ENCODE measurements at regions not wholly inside any gene's neighbourhood (a gene's known extent, or its start where the extent isn't known, plus 50 kb on each side); places are given as distances from the start of the nearest gene placed in this dataset.

DNA sequence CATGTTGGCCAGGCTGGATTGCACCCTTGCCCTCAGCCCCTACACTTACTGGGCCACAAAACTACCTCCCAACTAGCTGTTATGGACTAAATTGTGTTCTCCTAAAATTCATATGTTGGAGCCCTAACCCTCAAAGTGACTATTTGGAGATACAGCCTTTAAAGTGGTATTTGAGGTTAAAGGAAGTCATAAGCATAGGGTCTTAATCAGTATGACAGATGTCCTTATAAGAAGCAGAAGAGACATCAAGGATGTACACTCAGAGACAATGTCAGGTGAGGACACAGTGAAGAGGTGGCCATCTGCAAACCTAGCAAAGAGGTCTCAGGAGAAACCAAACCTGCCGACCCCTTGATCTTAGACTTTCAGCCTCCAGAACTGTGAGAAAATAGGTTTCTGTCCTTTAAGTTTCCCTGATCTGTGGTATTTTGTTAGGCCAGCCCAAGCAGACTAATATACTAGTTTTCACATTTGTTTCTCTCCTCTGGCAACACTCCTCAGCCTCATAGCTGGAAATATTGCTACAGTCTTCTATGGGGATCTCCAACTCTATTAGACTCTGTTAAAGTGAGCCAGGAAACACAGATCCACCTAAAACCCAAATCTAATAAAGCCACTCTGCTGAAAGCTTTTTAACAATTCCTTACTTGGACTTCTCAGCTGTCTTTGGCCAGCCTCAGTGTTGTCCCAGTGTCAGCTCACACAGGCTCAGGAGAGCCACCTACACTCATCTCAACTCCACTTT lies 256.5 kb downstream of the TBC1D4 start:
- no peaks in the 10 kb centered on the region for H3K36me3 Mint-ChIP-seq (ENCODE audit: low read depth)
- no peaks in the 10 kb centered on the region for H3K9me3 ChIP-seq (ENCODE audit: control insufficient read depth in 1 of 2, insufficient read depth in 1 of 2, low read length in 2 of 2)
- TF ChIP-seq, protein P1, sequence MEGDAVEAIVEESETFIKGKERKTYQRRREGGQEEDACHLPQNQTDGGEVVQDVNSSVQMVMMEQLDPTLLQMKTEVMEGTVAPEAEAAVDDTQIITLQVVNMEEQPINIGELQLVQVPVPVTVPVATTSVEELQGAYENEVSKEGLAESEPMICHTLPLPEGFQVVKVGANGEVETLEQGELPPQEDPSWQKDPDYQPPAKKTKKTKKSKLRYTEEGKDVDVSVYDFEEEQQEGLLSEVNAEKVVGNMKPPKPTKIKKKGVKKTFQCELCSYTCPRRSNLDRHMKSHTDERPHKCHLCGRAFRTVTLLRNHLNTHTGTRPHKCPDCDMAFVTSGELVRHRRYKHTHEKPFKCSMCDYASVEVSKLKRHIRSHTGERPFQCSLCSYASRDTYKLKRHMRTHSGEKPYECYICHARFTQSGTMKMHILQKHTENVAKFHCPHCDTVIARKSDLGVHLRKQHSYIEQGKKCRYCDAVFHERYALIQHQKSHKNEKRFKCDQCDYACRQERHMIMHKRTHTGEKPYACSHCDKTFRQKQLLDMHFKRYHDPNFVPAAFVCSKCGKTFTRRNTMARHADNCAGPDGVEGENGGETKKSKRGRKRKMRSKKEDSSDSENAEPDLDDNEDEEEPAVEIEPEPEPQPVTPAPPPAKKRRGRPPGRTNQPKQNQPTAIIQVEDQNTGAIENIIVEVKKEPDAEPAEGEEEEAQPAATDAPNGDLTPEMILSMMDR (IDR thresholded peaks at IDR 0.05) = no peak
- no peaks in the 10 kb centered on the region for H3K4me1 ChIP-seq (ENCODE audit: insufficient read depth, low read length)
- intact Hi-C loops (cut with DNase I, micrococcal nuclease) = no loop called here
- no peak overlapping the region for H3K4me3 Mint-ChIP-seq
- ChIA-PET CTCF (no interaction called here), POLR2A (no interaction called here)
- peaks cover 6% of the 10 kb centered on the region for H3K27me3 Mint-ChIP-seq
- H3K4me1 Mint-ChIP-seq (ENCODE audit: low read depth) = no peaks in the 10 kb centered on the region
- H3K36me3 ChIP-seq (ENCODE audit: insufficient read depth, low read length) = no peaks in the 10 kb centered on the region
- H3K9me3 Mint-ChIP-seq = no peaks in the 10 kb centered on the region
- DNase-seq (no peak), ATAC-seq (ENCODE audit: poor library complexity) (no peak)
- no peaks in the 10 kb centered on the region for H3K27me3 ChIP-seq (ENCODE audit: control insufficient read depth in 1 of 2, insufficient read depth in 2 of 2, low read length in 2 of 2)
- H3K27ac ChIP-seq (ENCODE audit: low read depth in 1 of 2, low read length in 2 of 2) = no peak overlapping the region
- H3K27ac Mint-ChIP-seq = no peak overlapping the region
- H3K4me3 ChIP-seq (ENCODE audit: low read length) = no peak overlapping the region

DNA sequence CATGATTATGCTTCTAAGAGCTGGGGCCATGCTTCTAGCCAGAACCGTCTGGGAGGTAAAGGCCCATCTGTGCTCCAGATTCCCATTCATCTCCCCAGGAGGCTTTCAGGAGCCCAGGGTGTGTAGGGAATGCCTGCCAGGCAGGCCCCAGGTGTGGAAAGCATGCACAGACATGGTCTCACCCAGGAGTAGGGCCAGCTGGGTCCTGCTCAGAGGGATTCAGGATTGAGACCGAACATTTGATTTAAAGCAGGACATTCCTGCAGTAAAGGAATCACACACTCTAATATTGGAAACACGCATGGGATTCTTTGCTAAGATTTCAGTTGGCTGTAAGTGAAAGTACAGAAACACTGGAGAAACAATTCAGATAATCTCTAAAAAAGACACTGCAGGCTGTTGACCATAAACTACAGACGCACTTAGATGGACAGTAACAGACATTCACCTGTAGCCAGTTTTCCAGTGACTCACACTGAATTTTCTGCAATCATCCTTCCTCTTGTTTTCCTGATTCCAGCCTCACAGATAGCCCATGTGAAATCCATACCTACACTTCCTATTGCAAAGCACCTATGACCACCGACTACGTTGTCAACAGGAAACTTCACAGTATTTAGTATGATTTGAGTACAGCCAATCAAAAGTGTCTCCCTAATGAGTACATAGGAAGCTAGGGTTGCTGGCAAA lies 257.8 kb downstream of the TBC1D4 start:
- H3K27me3 ChIP-seq (ENCODE audit: control insufficient read depth in 1 of 2, insufficient read depth in 2 of 2, low read length in 2 of 2) = no peaks in the 10 kb centered on the region
- H3K27me3 Mint-ChIP-seq = peaks cover 18% of the 10 kb centered on the region
- intact Hi-C loops (cut with DNase I, micrococcal nuclease) = loop anchor here in 1 of 2 experiments (5.0 kb wide), 1 partner anchor 1472 kb away; no protein-coding TSS in a partner anchor
- ATAC-seq (ENCODE audit: poor library complexity) = no peak
- ChIA-PET POLR2A (no interaction called here), CTCF (no interaction called here)
- no peaks in the 10 kb centered on the region for H3K36me3 ChIP-seq (ENCODE audit: insufficient read depth, low read length)
- H3K4me1 Mint-ChIP-seq (ENCODE audit: low read depth) = peaks cover 8% of the 10 kb centered on the region
- TF ChIP-seq, protein P1 (IDR thresholded peaks at IDR 0.05) = no peak
- H3K27ac Mint-ChIP-seq = no peak overlapping the region
- no peak for DNase-seq
- H3K9me3 ChIP-seq (ENCODE audit: control insufficient read depth in 1 of 2, insufficient read depth in 1 of 2, low read length in 2 of 2) = no peaks in the 10 kb centered on the region
- H3K36me3 Mint-ChIP-seq (ENCODE audit: low read depth) = no peaks in the 10 kb centered on the region
- H3K9me3 Mint-ChIP-seq = no peaks in the 10 kb centered on the region
- H3K4me1 ChIP-seq (ENCODE audit: insufficient read depth, low read length) = peaks cover 7% of the 10 kb centered on the region
- H3K4me3 Mint-ChIP-seq = no peak overlapping the region
- no peak overlapping the region for H3K4me3 ChIP-seq (ENCODE audit: low read length)
- H3K27ac ChIP-seq (ENCODE audit: low read depth in 1 of 2, low read length in 2 of 2) = no peak overlapping the region

DNA sequence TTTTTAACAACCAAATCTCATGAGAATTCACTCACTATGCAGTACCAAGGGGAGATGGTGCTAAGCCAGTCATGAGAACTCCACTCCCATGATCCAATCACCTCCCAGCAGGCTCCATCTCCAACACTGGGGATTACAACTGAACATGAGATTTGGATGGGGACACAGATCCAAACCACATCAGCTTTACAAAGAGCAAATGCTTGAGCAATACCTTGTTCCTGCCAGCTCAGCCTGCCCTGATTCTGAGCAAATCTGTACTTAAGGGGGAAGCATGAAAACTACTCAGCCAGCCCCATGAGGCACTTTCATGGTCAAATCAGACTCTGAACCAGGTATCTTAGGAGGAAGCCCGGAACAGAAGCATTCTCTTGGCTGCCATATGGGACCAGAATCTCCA lies 259.9 kb downstream of the TBC1D4 start:
- no peak for DNase-seq
- no peaks in the 10 kb centered on the region for H3K9me3 ChIP-seq (ENCODE audit: control insufficient read depth in 1 of 2, insufficient read depth in 1 of 2, low read length in 2 of 2)
- no peak for ATAC-seq (ENCODE audit: poor library complexity)
- H3K36me3 ChIP-seq (ENCODE audit: insufficient read depth, low read length) = no peaks in the 10 kb centered on the region
- Mint-ChIP-seq H3K27ac (no peak overlapping the region), H3K4me3 (no peak overlapping the region), H3K9me3 (no peaks in the 10 kb centered on the region), H3K27me3 (peaks cover 40% of the 10 kb centered on the region), H3K36me3 (ENCODE audit: low read depth) (no peaks in the 10 kb centered on the region), H3K4me1 (ENCODE audit: low read depth) (peaks cover 8% of the 10 kb centered on the region)
- intact Hi-C loops (cut with DNase I, micrococcal nuclease) = loop anchor here in 1 of 2 experiments (5.0 kb wide), 1 partner anchor 1470 kb away; no protein-coding TSS in a partner anchor
- TF ChIP-seq, protein P1 (IDR thresholded peaks at IDR 0.05) = no peak
- H3K27ac ChIP-seq (ENCODE audit: low read depth in 1 of 2, low read length in 2 of 2) = no peak overlapping the region
- H3K4me1 ChIP-seq (ENCODE audit: insufficient read depth, low read length) = peaks cover 7% of the 10 kb centered on the region
- peaks cover 0 to 16% of the 10 kb centered on the region in 2 experiments for H3K27me3 ChIP-seq (ENCODE audit: control insufficient read depth in 1 of 2, insufficient read depth in 2 of 2, low read length in 2 of 2)
- CTCF ChIA-PET = no interaction called here
- no peak overlapping the region for H3K4me3 ChIP-seq (ENCODE audit: low read length)
- POLR2A ChIA-PET = no interaction called here
